WERI-Rb-1 (cell line): ENCODE measurements at regions not wholly inside any gene's neighbourhood (a gene's known extent, or its start where the extent isn't known, plus 50 kb on each side); places are given as distances from the start of the nearest gene placed in this dataset.
"Not testable (repeated sequence)": the region's sequence is repeated elsewhere in the genome, so short reads cannot be mapped to it uniquely, and the experiment has no call there.

Source experiments
- DNase-seq: peaks from one replicate; pipeline ENCODE4 v3.0.0-alpha.2; 2020
- H3K27ac ChIP-seq: fragments of 250-450 bp; sonication (Bioruptor Pico); 2 replicates; pipeline ENCODE4 v1.5.1; 2020; ENCODE audit warnings: mild to moderate bottlenecking, moderate library complexity
- H3K27me3 ChIP-seq: fragments of 250-450 bp; sonication (Bioruptor Pico); 2 replicates; pipeline ENCODE4 v1.5.1; 2021; ENCODE audit warnings: mild to moderate bottlenecking, low read depth, moderate library complexity; ENCODE audit not compliant: insufficient read depth, severe bottlenecking
- H3K36me3 ChIP-seq: fragments of 250-450 bp; sonication (Bioruptor Pico); 2 replicates; pipeline ENCODE4 v1.5.1; 2020; ENCODE audit warnings: mild to moderate bottlenecking, moderate library complexity
- H3K4me3 ChIP-seq: 2 replicates; pipeline ENCODE4 v1.5.1; 2011; ENCODE audit warnings: low read depth, mild to moderate bottlenecking, control low read depth, low read length
- H3K9me3 ChIP-seq: fragments of 250-450 bp; sonication (Bioruptor Pico); 2 replicates; pipeline ENCODE4 v1.5.1; 2021; ENCODE audit warnings: mild to moderate bottlenecking, moderate library complexity; ENCODE audit not compliant: severe bottlenecking
- CTCF ChIP-seq: IDR thresholded peaks from 2 replicates; pipeline ENCODE4 v1.5.1; 2011; ENCODE audit warnings: low read depth, mild to moderate bottlenecking, control low read depth, inconsistent platforms, low read length

- DNase-seq = no peak
- no peak overlapping the region for H3K4me3 ChIP-seq
- peaks cover 9% of the 10 kb centered on the region for H3K9me3 ChIP-seq
- H3K36me3 ChIP-seq = no peaks in the 10 kb centered on the region
- H3K27ac ChIP-seq = no peak overlapping the region
- TF ChIP-seq CTCF = no peak
- no peaks in the 10 kb centered on the region for H3K27me3 ChIP-seq
Measured at GRCh38 chr7:149654588-149654987, 118.8 kb downstream of the ZNF467 start.

GRCh38 chr7:149650190-149650589 is 123.2 kb downstream of the ZNF467 start:
- H3K9me3 ChIP-seq, H3K36me3 ChIP-seq, H3K27me3 ChIP-seq, H3K4me3 ChIP-seq, H3K27ac ChIP-seq, DNase-seq: not testable (repeated sequence)

GRCh38 chr7:149644754-149645153 is 128.6 kb downstream of the ZNF467 start:
- Histone ChIP-seq H3K27ac (no peak overlapping the region), H3K36me3 (no peaks in the 10 kb centered on the region), H3K9me3 (no peaks in the 10 kb centered on the region), H3K4me3 (no peak overlapping the region), H3K27me3 (no peaks in the 10 kb centered on the region)
- DNase-seq = no peak
- no peak for TF ChIP-seq CTCF

- Histone ChIP-seq H3K9me3 (no peaks in the 10 kb centered on the region), H3K27me3 (no peaks in the 10 kb centered on the region), H3K4me3 (no peak overlapping the region), H3K36me3 (no peaks in the 10 kb centered on the region), H3K27ac (no peak overlapping the region)
- no peak for DNase-seq
- no peak for TF ChIP-seq CTCF
Measured at GRCh38 chr7:149642589-149642988, 130.8 kb downstream of the ZNF467 start.

GRCh38 chr7:149638566-149639320 is 134.6 kb downstream of the ZNF467 start:
- no peak for TF ChIP-seq CTCF
- Histone ChIP-seq H3K27me3 (no peaks in the 10 kb centered on the region), H3K9me3 (no peaks in the 10 kb centered on the region), H3K27ac (no peak overlapping the region), H3K4me3 (no peak overlapping the region), H3K36me3 (no peaks in the 10 kb centered on the region)
- no peak for DNase-seq

GRCh38 chr7:149637911-149638565 is 135.3 kb downstream of the ZNF467 start:
- Histone ChIP-seq H3K9me3 (no peaks in the 10 kb centered on the region), H3K27me3 (no peaks in the 10 kb centered on the region), H3K4me3 (no peak overlapping the region), H3K36me3 (no peaks in the 10 kb centered on the region), H3K27ac (no peak overlapping the region)
- DNase-seq = no peak
- TF ChIP-seq CTCF = no peak
